Astrocyte (in vitro differentiated cells and primary cell): ENCODE measurements at regions not wholly inside any gene's neighbourhood (a gene's known extent, or its start where the extent isn't known, plus 50 kb on each side); places are given as distances from the start of the nearest gene placed in this dataset.

ENCODE experiments used
- DNase-seq: peaks from one replicate; pipeline ENCODE4 v3.0.0-alpha.2; 2010; ENCODE audit warnings: low read depth
- FAIRE-seq: peaks from 2 replicates; lab custom pipeline; 2011; peaks lifted over from hg19 to GRCh38; lab: Jason Lieb, UNC
- H2AFZ ChIP-seq: 2 replicates; pipeline ENCODE4 v1.6.0; 2012; ENCODE audit warnings: low read depth, low read length, inconsistent platforms
- H3K27ac ChIP-seq: 2 replicates; pipeline ENCODE4 v1.5.1; 2011; ENCODE audit warnings: low read depth, low read length, inconsistent platforms
- H3K27me3 ChIP-seq: 2 replicates; pipeline ENCODE4 v1.6.0; 2011; ENCODE audit warnings: low read length, inconsistent platforms; ENCODE audit not compliant: insufficient read depth
- H3K36me3 ChIP-seq: 2 replicates; pipeline ENCODE4 v1.5.1; 2011; ENCODE audit warnings: low read length, inconsistent platforms; ENCODE audit not compliant: insufficient read depth
- H3K4me1 ChIP-seq: 2 replicates; pipeline ENCODE4 v1.5.1; 2011; ENCODE audit warnings: low read length, inconsistent platforms; ENCODE audit not compliant: insufficient read depth
- H3K4me2 ChIP-seq: 2 replicates; pipeline ENCODE4 v1.6.0; 2012; ENCODE audit warnings: low read length, inconsistent platforms
- H3K4me3 ChIP-seq: 2 replicates; pipeline ENCODE4 v1.5.1; 2011; ENCODE audit warnings: low read depth, mild to moderate bottlenecking, low read length, inconsistent platforms; ENCODE audit not compliant: insufficient read depth
- H3K79me2 ChIP-seq: 2 replicates; pipeline ENCODE4 v1.6.0; 2012; ENCODE audit warnings: mild to moderate bottlenecking, low read length, inconsistent platforms; ENCODE audit not compliant: insufficient read depth
- H3K9ac ChIP-seq: 2 replicates; pipeline ENCODE4 v1.6.0; 2012; ENCODE audit warnings: mild to moderate bottlenecking, low read length, inconsistent platforms
- H3K9me3 ChIP-seq: 2 replicates; pipeline ENCODE4 v1.5.1; 2012; ENCODE audit warnings: low read depth, mild to moderate bottlenecking, low read length, inconsistent platforms; ENCODE audit not compliant: insufficient read depth
- H4K20me1 ChIP-seq: 2 replicates; pipeline ENCODE4 v1.6.0; 2012; ENCODE audit warnings: low read length, inconsistent platforms; ENCODE audit not compliant: insufficient read depth
- H3K27ac Mint-ChIP-seq: one replicate; pipeline ENCODE4 v1.8.0; 2021; ENCODE audit warnings: mild to moderate bottlenecking, mixed read lengths; ENCODE audit not compliant: unreplicated experiment
- H3K27me3 Mint-ChIP-seq: one replicate; pipeline ENCODE4 v1.8.0; 2021; ENCODE audit warnings: low read depth, mixed read lengths; ENCODE audit not compliant: unreplicated experiment
- H3K36me3 Mint-ChIP-seq: one replicate; pipeline ENCODE4 v1.8.0; 2021; ENCODE audit warnings: low read depth, mixed read lengths; ENCODE audit not compliant: unreplicated experiment
- H3K4me1 Mint-ChIP-seq: one replicate; pipeline ENCODE4 v1.8.0; 2021; ENCODE audit warnings: low read depth, mixed read lengths; ENCODE audit not compliant: unreplicated experiment
- H3K4me3 Mint-ChIP-seq: one replicate; pipeline ENCODE4 v1.8.0; 2021; ENCODE audit warnings: mild to moderate bottlenecking, moderate library complexity, mixed read lengths; ENCODE audit not compliant: unreplicated experiment
- H3K9me3 Mint-ChIP-seq: one replicate; pipeline ENCODE4 v1.8.0; 2021; ENCODE audit warnings: mild to moderate bottlenecking, mixed read lengths; ENCODE audit not compliant: unreplicated experiment
- CTCF ChIP-seq: IDR thresholded peaks from 2 replicates; pipeline ENCODE4 v1.5.1; 2011; ENCODE audit warnings: low read depth, mild to moderate bottlenecking, inconsistent platforms, low read length, moderate library complexity; ENCODE audit not compliant: insufficient read depth
- EZH2 ChIP-seq: IDR thresholded peaks from 2 replicates; pipeline ENCODE4 v1.6.1; 2012; ENCODE audit warnings: mild to moderate bottlenecking, low read length, inconsistent platforms; ENCODE audit not compliant: insufficient read depth

GRCh38 chr12:17020765-17021164 is 414.8 kb upstream of the LMO3 start:
- Mint-ChIP-seq H3K27ac (no peak overlapping the region), H3K4me3 (no peak overlapping the region), H3K36me3 (no peaks in the 10 kb centered on the region), H3K27me3 (no peaks in the 10 kb centered on the region), H3K4me1 (peaks cover 12% of the 10 kb centered on the region), H3K9me3 (no peaks in the 10 kb centered on the region)
- Histone ChIP-seq H3K4me2 (no peak overlapping the region), H3K4me1 (no peaks in the 10 kb centered on the region), H3K9ac (no peak overlapping the region), H3K9me3 (no peaks in the 10 kb centered on the region), H2AFZ (no peak overlapping the region), H4K20me1 (no peaks in the 10 kb centered on the region), H3K27ac (no peak overlapping the region), H3K36me3 (no peaks in the 10 kb centered on the region), H3K4me3 (no peak overlapping the region), H3K27me3 (no peaks in the 10 kb centered on the region), H3K79me2 (no peaks in the 10 kb centered on the region)
- TF ChIP-seq CTCF (no peak), EZH2 (no peak)
- FAIRE-seq (no peak), DNase-seq (no peak)

- TF ChIP-seq EZH2 (no peak), CTCF (no peak)
Observed at GRCh38 chr12:17017402-17017801, 411.4 kb upstream of the LMO3 start.

GRCh38 chr12:17016116-17016864 is 410.3 kb upstream of the LMO3 start:
- TF ChIP-seq CTCF (no peak), EZH2 (no peak)
- no peak overlapping the region for H2AFZ ChIP-seq
- no peak overlapping the region for H3K27ac ChIP-seq
- H3K27ac Mint-ChIP-seq: no peak overlapping the region
- no peaks in the 10 kb centered on the region for H3K4me1 ChIP-seq
- H3K4me2 ChIP-seq: no peak overlapping the region
- DNase-seq (no peak), FAIRE-seq (no peak)
- H3K79me2 ChIP-seq: no peaks in the 10 kb centered on the region
- H3K4me3 Mint-ChIP-seq: no peak overlapping the region
- no peaks in the 10 kb centered on the region for H3K27me3 ChIP-seq
- no peaks in the 10 kb centered on the region for H3K9me3 ChIP-seq
- H3K4me3 ChIP-seq: no peak overlapping the region
- H3K36me3 Mint-ChIP-seq: no peaks in the 10 kb centered on the region
- H3K4me1 Mint-ChIP-seq: peaks cover 16% of the 10 kb centered on the region
- H3K27me3 Mint-ChIP-seq: no peaks in the 10 kb centered on the region
- H4K20me1 ChIP-seq: no peaks in the 10 kb centered on the region
- no peaks in the 10 kb centered on the region for H3K36me3 ChIP-seq
- H3K9me3 Mint-ChIP-seq: peaks cover 5% of the 10 kb centered on the region
- H3K9ac ChIP-seq: no peak overlapping the region

More at GRCh38 chr12:17017402-17017801, 411.4 kb upstream of the LMO3 start:
- Mint-ChIP-seq H3K4me3 (no peak overlapping the region), H3K27ac (no peak overlapping the region), H3K9me3 (peaks cover 5% of the 10 kb centered on the region), H3K36me3 (no peaks in the 10 kb centered on the region), H3K4me1 (peaks cover 16% of the 10 kb centered on the region), H3K27me3 (no peaks in the 10 kb centered on the region)
- Histone ChIP-seq H3K9me3 (no peaks in the 10 kb centered on the region), H2AFZ (no peak overlapping the region), H3K79me2 (no peaks in the 10 kb centered on the region), H3K27ac (no peak overlapping the region), H4K20me1 (no peaks in the 10 kb centered on the region), H3K27me3 (no peaks in the 10 kb centered on the region), H3K4me2 (no peak overlapping the region), H3K4me1 (no peaks in the 10 kb centered on the region), H3K36me3 (no peaks in the 10 kb centered on the region), H3K4me3 (no peak overlapping the region), H3K9ac (no peak overlapping the region)
- DNase-seq (no peak), FAIRE-seq (no peak)
